MCF 10A (cell line): ENCODE measurements at regions not wholly inside any gene's neighbourhood (a gene's known extent, or its start where the extent isn't known, plus 50 kb on each side); places are given as distances from the start of the nearest gene placed in this dataset.

Source experiments
- BruUV-seq: library from RNA; stranded (reverse); fragments of 400-500 nt; replicated peaks from 2 replicates; lab custom pipeline; 2021; lab: Mats Ljungman, UMichigan
- CTCF ChIA-PET: fragments of 300-600 bp; sonication (Branson Sonifier 250); formaldehyde crosslinking; extraction: SDS; loops from one replicate; lab custom pipeline; 2021; ENCODE audit warnings: antibody characterized with exemption, inconsistent platforms; lab: Yijun Ruan, JAX
- POLR2A ChIA-PET: fragments of 300-600, 350-650 bp; sonication (Branson Sonifier 250); formaldehyde crosslinking; extraction: SDS; loops from one replicate; lab custom pipeline; 2020; ENCODE audit warnings: antibody characterized with exemption, inconsistent platforms; lab: Yijun Ruan, JAX
- DNase-seq: peaks from one replicate; pipeline ENCODE4 v3.0.0-alpha.2; 2018; ENCODE audit not compliant: unreplicated experiment
- H3K27ac Mint-ChIP-seq: one replicate; pipeline ENCODE4 v1.8.0; 2022; ENCODE audit warnings: mild to moderate bottlenecking, low read depth, mixed read lengths; ENCODE audit not compliant: unreplicated experiment
- H3K27me3 Mint-ChIP-seq: one replicate; pipeline ENCODE4 v1.8.0; 2022; ENCODE audit warnings: mixed read lengths; ENCODE audit not compliant: insufficient read depth, unreplicated experiment
- H3K36me3 Mint-ChIP-seq: one replicate; pipeline ENCODE4 v1.8.0; 2022; ENCODE audit warnings: mild to moderate bottlenecking, moderate library complexity, mixed read lengths; ENCODE audit not compliant: insufficient read depth, unreplicated experiment
- H3K4me1 Mint-ChIP-seq: one replicate; pipeline ENCODE4 v1.8.0; 2022; ENCODE audit warnings: mixed read lengths; ENCODE audit not compliant: insufficient read depth, unreplicated experiment
- H3K4me3 Mint-ChIP-seq: one replicate; pipeline ENCODE4 v1.8.0; 2022; ENCODE audit warnings: mild to moderate bottlenecking, moderate library complexity, mixed read lengths; ENCODE audit not compliant: unreplicated experiment
- H3K9me3 Mint-ChIP-seq: one replicate; pipeline ENCODE4 v1.8.0; 2022; ENCODE audit warnings: mixed read lengths; ENCODE audit not compliant: unreplicated experiment
- intact Hi-C: fragments of 100-400 bp; cut with micrococcal nuclease; formaldehyde crosslinking; loops from 2 replicates; pipeline ENCODE4 v1.14.1; 2022
- TF ChIP-seq, protein P1 (sequence below): fragments of 200-600 bp; IDR thresholded peaks from one replicate; pipeline ENCODE4 v1.8.0; 2022; ENCODE audit warnings: antibody characterized with exemption, mild to moderate bottlenecking; ENCODE audit not compliant: unreplicated experiment

- ChIA-PET CTCF (no interaction called here), POLR2A (no interaction called here)
- no peak overlapping the region for H3K4me3 Mint-ChIP-seq
- no TSS peak for BruUV-seq
- intact Hi-C loops = no loop called here
- H3K9me3 Mint-ChIP-seq = peaks cover 28% of the 10 kb centered on the region
- H3K36me3 Mint-ChIP-seq = no peaks in the 10 kb centered on the region
- TF ChIP-seq, protein P1, sequence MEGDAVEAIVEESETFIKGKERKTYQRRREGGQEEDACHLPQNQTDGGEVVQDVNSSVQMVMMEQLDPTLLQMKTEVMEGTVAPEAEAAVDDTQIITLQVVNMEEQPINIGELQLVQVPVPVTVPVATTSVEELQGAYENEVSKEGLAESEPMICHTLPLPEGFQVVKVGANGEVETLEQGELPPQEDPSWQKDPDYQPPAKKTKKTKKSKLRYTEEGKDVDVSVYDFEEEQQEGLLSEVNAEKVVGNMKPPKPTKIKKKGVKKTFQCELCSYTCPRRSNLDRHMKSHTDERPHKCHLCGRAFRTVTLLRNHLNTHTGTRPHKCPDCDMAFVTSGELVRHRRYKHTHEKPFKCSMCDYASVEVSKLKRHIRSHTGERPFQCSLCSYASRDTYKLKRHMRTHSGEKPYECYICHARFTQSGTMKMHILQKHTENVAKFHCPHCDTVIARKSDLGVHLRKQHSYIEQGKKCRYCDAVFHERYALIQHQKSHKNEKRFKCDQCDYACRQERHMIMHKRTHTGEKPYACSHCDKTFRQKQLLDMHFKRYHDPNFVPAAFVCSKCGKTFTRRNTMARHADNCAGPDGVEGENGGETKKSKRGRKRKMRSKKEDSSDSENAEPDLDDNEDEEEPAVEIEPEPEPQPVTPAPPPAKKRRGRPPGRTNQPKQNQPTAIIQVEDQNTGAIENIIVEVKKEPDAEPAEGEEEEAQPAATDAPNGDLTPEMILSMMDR = no peak
- no peak for DNase-seq
- no peaks in the 10 kb centered on the region for H3K27me3 Mint-ChIP-seq
- no peaks in the 10 kb centered on the region for H3K4me1 Mint-ChIP-seq
- H3K27ac Mint-ChIP-seq = no peak overlapping the region
Observed at GRCh38 chr1:4960336-4960735, 305.9 kb downstream of the AJAP1 start.

- no peak overlapping the region for H3K4me3 Mint-ChIP-seq
- DNase-seq = no peak
- CTCF ChIA-PET = interaction anchor here (0.6 kb wide), 1 partner anchor 17 kb away, joined by 3 read pairs; no protein-coding TSS in a partner anchor
- no peaks in the 10 kb centered on the region for H3K36me3 Mint-ChIP-seq
- peaks cover 28% of the 10 kb centered on the region for H3K9me3 Mint-ChIP-seq
- no TSS peak for BruUV-seq
- TF ChIP-seq, protein P1 = no peak
- no peak overlapping the region for H3K27ac Mint-ChIP-seq
- H3K27me3 Mint-ChIP-seq = no peaks in the 10 kb centered on the region
- no peaks in the 10 kb centered on the region for H3K4me1 Mint-ChIP-seq
- intact Hi-C loops = no loop called here
- POLR2A ChIA-PET = no interaction called here
Observed at GRCh38 chr1:4959216-4959615, 304.8 kb downstream of the AJAP1 start.

DNA sequence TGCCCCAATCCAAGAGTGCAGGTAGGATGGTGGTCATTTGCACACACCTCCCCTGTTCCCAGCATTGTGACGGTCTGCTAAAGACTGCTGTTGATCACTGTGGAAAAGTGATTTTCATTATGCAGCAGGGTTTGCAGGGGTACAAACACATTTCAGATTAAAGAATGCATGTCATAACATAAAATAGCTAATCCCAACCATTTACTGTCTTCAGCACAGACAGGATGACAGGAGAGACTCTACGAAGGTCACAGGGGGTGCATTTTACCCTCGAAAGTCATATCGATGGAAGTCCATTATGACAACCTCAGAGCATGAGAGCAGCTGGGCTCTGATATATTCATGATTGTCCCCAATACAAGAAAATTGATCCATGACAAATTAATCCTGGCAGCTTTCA, 302.6 kb downstream of the AJAP1 start:
- Mint-ChIP-seq H3K27ac (no peak overlapping the region), H3K36me3 (no peaks in the 10 kb centered on the region), H3K4me1 (no peaks in the 10 kb centered on the region), H3K27me3 (no peaks in the 10 kb centered on the region), H3K4me3 (no peak overlapping the region), H3K9me3 (peaks cover 46% of the 10 kb centered on the region)
- POLR2A ChIA-PET = no interaction called here
- CTCF ChIA-PET = interaction anchor here (0.6 to 1.2 kb wide), 2 partner anchors 19 to 966 kb away, joined by 3 to 4 read pairs; no protein-coding TSS in a partner anchor
- no TSS peak for BruUV-seq
- no peak for DNase-seq
- intact Hi-C loops = no loop called here
- TF ChIP-seq, protein P1 = no peak

DNA sequence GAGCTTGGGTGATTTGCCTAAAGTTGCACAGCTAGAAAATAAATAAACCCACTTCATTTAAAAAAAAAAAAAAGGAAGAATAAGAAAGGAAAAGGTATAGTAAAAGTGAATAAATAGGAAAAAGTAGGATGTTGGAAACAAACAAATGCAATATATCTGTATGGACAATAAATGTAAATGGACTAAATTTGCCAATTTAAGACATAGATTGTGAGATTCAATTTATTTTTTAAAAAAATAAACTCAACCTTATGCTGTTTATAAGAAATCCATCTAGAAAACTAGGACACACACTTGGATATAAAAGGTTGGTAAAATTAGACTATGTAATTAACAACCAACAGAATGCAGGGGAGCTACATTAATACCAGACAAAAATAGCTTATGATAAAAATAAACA, 300.0 kb downstream of the AJAP1 start:
- no peak for DNase-seq
- Mint-ChIP-seq H3K27ac (no peak overlapping the region), H3K4me1 (no peaks in the 10 kb centered on the region), H3K27me3 (no peaks in the 10 kb centered on the region), H3K9me3 (peaks cover 45% of the 10 kb centered on the region), H3K36me3 (no peaks in the 10 kb centered on the region), H3K4me3 (no peak overlapping the region)
- intact Hi-C loops = no loop called here
- TF ChIP-seq, protein P1 = no peak
- no TSS peak for BruUV-seq
- CTCF ChIA-PET = interaction anchor here (0.6 kb wide), 1 partner anchor 11 kb away, joined by 3 read pairs; no protein-coding TSS in a partner anchor
- POLR2A ChIA-PET = no interaction called here
